ENCODE measurements at regions not wholly inside any gene's neighbourhood (a gene's known extent, or its start where the extent isn't known, plus 50 kb on each side); places are given as distances from the start of the nearest gene placed in this dataset.

GRCh38 chr5:74055486-74056106 lies 429.6 kb downstream of the ARHGEF28 start:
- TF ChIP-seq CTCF (conservative IDR thresholded peaks at IDR 0.05; ENCODE audit: low read depth, low read length) = no peak
- DNase-seq (ENCODE audit: low read depth) = no peak
- H3K4me3 ChIP-seq (ENCODE audit: low read length) = no peak overlapping the region

- no peak for DNase-seq (ENCODE audit: low read depth)
- no peak for TF ChIP-seq CTCF (conservative IDR thresholded peaks at IDR 0.05; ENCODE audit: low read depth, low read length)
- H3K4me3 ChIP-seq (ENCODE audit: low read length) = no peak overlapping the region
These were observed 428.8 kb downstream of the ARHGEF28 start for GRCh38 chr5:74054641-74055421.

DNA sequence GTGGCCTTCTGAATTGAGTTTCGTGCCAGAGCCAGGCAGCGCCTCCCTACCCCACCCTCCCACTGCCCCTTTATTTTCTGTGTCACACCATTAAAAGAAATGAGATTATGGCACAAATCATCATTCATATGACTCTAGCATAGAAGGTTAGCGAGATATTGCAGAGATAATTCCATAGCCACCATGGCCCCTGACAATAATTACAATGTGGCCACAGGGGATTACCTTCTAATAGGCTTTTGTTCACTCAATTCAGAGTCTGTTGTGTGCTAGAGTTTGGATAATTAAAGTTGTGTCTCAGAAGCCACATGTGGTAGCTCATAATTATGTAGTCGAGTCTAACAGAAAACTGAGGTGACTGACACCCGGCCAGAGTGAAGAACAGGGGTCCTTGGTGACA lies 428.1 kb downstream of the ARHGEF28 start:
- no peak overlapping the region for H3K4me3 ChIP-seq (ENCODE audit: low read length)
- DNase-seq (ENCODE audit: low read depth) = peak; percentile 31
- no peak for TF ChIP-seq CTCF (conservative IDR thresholded peaks at IDR 0.05; ENCODE audit: low read depth, low read length)

GRCh38 chr5:74052441-74053221 lies 426.6 kb downstream of the ARHGEF28 start:
- H3K4me3 ChIP-seq (ENCODE audit: low read length) = no peak overlapping the region
- DNase-seq (ENCODE audit: low read depth) = no peak
- TF ChIP-seq CTCF (conservative IDR thresholded peaks at IDR 0.05; ENCODE audit: low read depth, low read length) = no peak

GRCh38 chr5:74051076-74051475 lies 425.1 kb downstream of the ARHGEF28 start:
- H3K4me3 ChIP-seq (ENCODE audit: low read length) = no peak overlapping the region
- no peak for DNase-seq (ENCODE audit: low read depth)
- no peak for TF ChIP-seq CTCF (conservative IDR thresholded peaks at IDR 0.05; ENCODE audit: low read depth, low read length)

- TF ChIP-seq CTCF (conservative IDR thresholded peaks at IDR 0.05; ENCODE audit: low read depth, low read length) = no peak
- no peak for DNase-seq (ENCODE audit: low read depth)
- H3K4me3 ChIP-seq (ENCODE audit: low read length) = no peak overlapping the region
These were observed 418.9 kb downstream of the ARHGEF28 start for GRCh38 chr5:74044936-74045335.
